Ectodermal cell (in vitro differentiated cells): ENCODE measurements at regions not wholly inside any gene's neighbourhood (a gene's known extent, or its start where the extent isn't known, plus 50 kb on each side); places are given as distances from the start of the nearest gene placed in this dataset.

Experiments
- H3K27ac ChIP-seq: 2 replicates; pipeline ENCODE4 v1.7.0; 2013; ENCODE audit warnings: mild to moderate bottlenecking, low read depth, low read length; ENCODE audit not compliant: insufficient read depth, poor library complexity, severe bottlenecking
- H3K27me3 ChIP-seq: 2 replicates; pipeline ENCODE4 v1.7.0; 2013; ENCODE audit warnings: mild to moderate bottlenecking, low read length; ENCODE audit not compliant: insufficient read depth, control insufficient read depth, poor library complexity, severe bottlenecking
- H3K36me3 ChIP-seq: one replicate; pipeline ENCODE4 v1.7.0; 2013; ENCODE audit warnings: low read length; ENCODE audit not compliant: control insufficient read depth, insufficient read depth
- H3K4me1 ChIP-seq: one replicate; pipeline ENCODE4 v1.7.0; 2013; ENCODE audit warnings: low read length; ENCODE audit not compliant: control insufficient read depth, insufficient read depth
- H3K4me3 ChIP-seq: 2 replicates; pipeline ENCODE4 v1.7.0; 2013; ENCODE audit warnings: low read depth, low read length, control low read depth; ENCODE audit not compliant: insufficient read depth
- H3K9me3 ChIP-seq: 2 replicates; pipeline ENCODE4 v1.7.0; 2013; ENCODE audit warnings: mild to moderate bottlenecking, low read length, moderate library complexity; ENCODE audit not compliant: control insufficient read depth
- WGBS, 2 experiments: methylation state at CpG; one replicate each; pipeline ENCODE4 v1.1.7; 2013; ENCODE audit warnings: missing lambda C conversion rate in 2 of 2; 5-methylcytosine and 5-hydroxymethylcytosine counted together

- H3K27me3 ChIP-seq, result no peaks in the 10 kb centered on the region
- H3K36me3 ChIP-seq, result no peaks in the 10 kb centered on the region
- H3K4me1 ChIP-seq, result no peaks in the 10 kb centered on the region
- H3K9me3 ChIP-seq, result peaks cover 2% of the 10 kb centered on the region
- 97 to 98% methylated on average over 4 of the region's 4 CpGs for WGBS, 2 experiments
- H3K27ac ChIP-seq, result no peak overlapping the region
- H3K4me3 ChIP-seq, result no peak overlapping the region
Observed at GRCh38 chr7:17507717-17508116, 209.3 kb downstream of the AHR start.

- Histone ChIP-seq H3K36me3 (no peaks in the 10 kb centered on the region), H3K27ac (no peak overlapping the region), H3K27me3 (no peaks in the 10 kb centered on the region), H3K9me3 (peaks cover 2% of the 10 kb centered on the region), H3K4me1 (no peaks in the 10 kb centered on the region), H3K4me3 (no peak overlapping the region)
- 95 to 100% methylated on average over 2 of the region's 2 CpGs for WGBS, 2 experiments
Observed at GRCh38 chr7:17512181-17512675, 213.8 kb downstream of the AHR start.

- no peaks in the 10 kb centered on the region for H3K36me3 ChIP-seq
- H3K27me3 ChIP-seq, result no peaks in the 10 kb centered on the region
- no peaks in the 10 kb centered on the region for H3K4me1 ChIP-seq
- 93 to 100% methylated on average over 1 of the region's 1 CpG for WGBS, 2 experiments
- no peak overlapping the region for H3K4me3 ChIP-seq
- no peak overlapping the region for H3K27ac ChIP-seq
- no peaks in the 10 kb centered on the region for H3K9me3 ChIP-seq
Observed at GRCh38 chr7:17516771-17517170, 218.3 kb downstream of the AHR start.

- Histone ChIP-seq H3K4me1 (no peaks in the 10 kb centered on the region), H3K36me3 (no peaks in the 10 kb centered on the region), H3K4me3 (no peak overlapping the region), H3K9me3 (no peaks in the 10 kb centered on the region), H3K27me3 (no peaks in the 10 kb centered on the region), H3K27ac (no peak overlapping the region)
- WGBS, 2 experiments, result 100% methylated on average over 1 of the region's 1 CpG; no CpG with 5 or more reads in 1 of the 2 experiments
Observed at GRCh38 chr7:17520941-17521340, 222.5 kb downstream of the AHR start.

- Histone ChIP-seq H3K4me1 (no peaks in the 10 kb centered on the region), H3K9me3 (no peaks in the 10 kb centered on the region), H3K27ac (no peak overlapping the region), H3K36me3 (no peaks in the 10 kb centered on the region), H3K4me3 (no peak overlapping the region), H3K27me3 (no peaks in the 10 kb centered on the region)
- WGBS, 2 experiments, result 60 to 85% methylated on average over 1 to 2 of the region's 2 CpGs
Observed at GRCh38 chr7:17521437-17521836, 223.0 kb downstream of the AHR start.

GRCh38 chr7:17523813-17524739, 225.6 kb downstream of the AHR start:
- Histone ChIP-seq H3K4me1 (no peaks in the 10 kb centered on the region), H3K27me3 (no peaks in the 10 kb centered on the region), H3K9me3 (no peaks in the 10 kb centered on the region), H3K27ac (no peak overlapping the region), H3K36me3 (no peaks in the 10 kb centered on the region), H3K4me3 (no peak overlapping the region)
- WGBS, 2 experiments, result 74 to 86% methylated on average over 7 of the region's 7 CpGs

- Histone ChIP-seq H3K4me1 (no peaks in the 10 kb centered on the region), H3K27me3 (no peaks in the 10 kb centered on the region), H3K9me3 (no peaks in the 10 kb centered on the region), H3K4me3 (no peak overlapping the region), H3K36me3 (no peaks in the 10 kb centered on the region), H3K27ac (no peak overlapping the region)
- 91 to 97% methylated on average over 2 to 3 of the region's 3 CpGs for WGBS, 2 experiments
Observed at GRCh38 chr7:17524746-17525145, 226.3 kb downstream of the AHR start.

GRCh38 chr7:17526621-17527020, 228.2 kb downstream of the AHR start:
- Histone ChIP-seq H3K36me3 (no peaks in the 10 kb centered on the region), H3K27me3 (no peaks in the 10 kb centered on the region), H3K27ac (no peak overlapping the region), H3K9me3 (no peaks in the 10 kb centered on the region), H3K4me1 (no peaks in the 10 kb centered on the region), H3K4me3 (no peak overlapping the region)

GRCh38 chr7:17528636-17529035, 230.2 kb downstream of the AHR start:
- no peaks in the 10 kb centered on the region for H3K9me3 ChIP-seq
- H3K4me1 ChIP-seq, result no peaks in the 10 kb centered on the region
- H3K36me3 ChIP-seq, result no peaks in the 10 kb centered on the region
- H3K4me3 ChIP-seq, result no peak overlapping the region
- no peak overlapping the region for H3K27ac ChIP-seq
- no peaks in the 10 kb centered on the region for H3K27me3 ChIP-seq

- Histone ChIP-seq H3K4me3 (no peak overlapping the region), H3K27ac (no peak overlapping the region)
- 66 to 71% methylated on average over 2 of the region's 2 CpGs for WGBS, 2 experiments
Observed at GRCh38 chr7:17530244-17530643, 231.8 kb downstream of the AHR start.

More at GRCh38 chr7:17530244-17530643, 231.8 kb downstream of the AHR start:
- H3K36me3 ChIP-seq, result no peaks in the 10 kb centered on the region
- H3K4me1 ChIP-seq, result no peaks in the 10 kb centered on the region
- no peaks in the 10 kb centered on the region for H3K27me3 ChIP-seq
- H3K9me3 ChIP-seq, result no peaks in the 10 kb centered on the region
